Liver (tissue), 8 donors: ENCODE measurements at regions not wholly inside any gene's neighbourhood (a gene's known extent, or its start where the extent isn't known, plus 50 kb on each side); places are given as distances from the start of the nearest gene placed in this dataset.

ENCODE experiments used
- DNase-seq: peaks from one replicate; pipeline ENCODE4 v3.0.0-alpha.2; 2017; ENCODE audit warnings: low spot score
- H3K27ac ChIP-seq, 2 donors: one replicate each; pipeline ENCODE4 v1.7.0; 2013; ENCODE audit warnings: inconsistent platforms in 2 of 2, low read length in 2 of 2, control low read depth in 1 of 2, low read depth in 1 of 2, mild to moderate bottlenecking in 1 of 2
- H3K27me3 ChIP-seq, 4 donors: one replicate each; pipeline versions ENCODE4 v1.6.1 to v1.7.0; 2013; ENCODE audit warnings: low read length in 3 of 4, inconsistent platforms in 1 of 4, mild to moderate bottlenecking in 1 of 4, moderate library complexity in 1 of 4; ENCODE audit not compliant: control insufficient read depth in 4 of 4, insufficient read depth in 4 of 4
- H3K36me3 ChIP-seq, 4 donors: one replicate each; pipeline versions ENCODE4 v1.6.1 to v1.7.0; 2013; ENCODE audit warnings: low read length in 3 of 4, mild to moderate bottlenecking in 3 of 4, low read depth in 1 of 4, moderate library complexity in 1 of 4; ENCODE audit not compliant: control insufficient read depth in 4 of 4, insufficient read depth in 3 of 4
- H3K4me1 ChIP-seq, 4 donors: one replicate each; pipeline versions ENCODE4 v1.6.1 to v1.7.0; 2013; ENCODE audit warnings: low read length in 3 of 4, mild to moderate bottlenecking in 3 of 4, moderate library complexity in 1 of 4; ENCODE audit not compliant: control insufficient read depth in 4 of 4, insufficient read depth in 4 of 4
- H3K4me3 ChIP-seq, 3 donors: one replicate each; pipeline versions ENCODE4 v1.6.1 to v1.7.0; 2013; ENCODE audit warnings: low read length in 3 of 3, control low read depth in 1 of 3, low read depth in 1 of 3, mild to moderate bottlenecking in 1 of 3
- H3K9ac ChIP-seq, 2 donors: one replicate each; pipeline ENCODE4 v1.7.0; 2013; ENCODE audit warnings: low read length in 2 of 2, mild to moderate bottlenecking in 2 of 2, moderate library complexity in 2 of 2, control low read depth in 1 of 2, low read depth in 1 of 2
- H3K9me3 ChIP-seq, 4 donors: one replicate each; pipeline versions ENCODE4 v1.6.1 to v1.7.0; 2013; ENCODE audit warnings: low read length in 3 of 4; ENCODE audit not compliant: control insufficient read depth in 4 of 4
- EGR1 ChIP-seq, 2 donors: IDR thresholded peaks; 2 replicates each; pipeline ENCODE4 v1.6.1; 2016 to 2018; ENCODE audit warnings: antibody characterized with exemption in 2 of 2, low read depth in 2 of 2
- FOXA1 ChIP-seq: IDR thresholded peaks from 2 replicates; pipeline ENCODE4 v1.6.1; 2016; ENCODE audit warnings: antibody characterized with exemption
- FOXA2 ChIP-seq: IDR thresholded peaks from 2 replicates; pipeline ENCODE4 v1.6.1; 2016; ENCODE audit warnings: antibody characterized with exemption
- GABPA ChIP-seq, 2 donors: IDR thresholded peaks in 1 of 2; conservative IDR thresholded peaks in 1 of 2; 2 replicates each; pipeline ENCODE4 v1.6.1; 2016; ENCODE audit warnings: antibody characterized with exemption in 2 of 2, mild to moderate bottlenecking in 1 of 2, moderate library complexity in 1 of 2
- HNF4A ChIP-seq, 2 donors: conservative IDR thresholded peaks; 2 replicates each; pipeline ENCODE4 v1.6.1; 2016; ENCODE audit warnings: antibody characterized with exemption in 2 of 2, mild to moderate bottlenecking in 2 of 2
- HNF4G ChIP-seq: IDR thresholded peaks from 2 replicates; pipeline ENCODE4 v1.6.1; 2016; ENCODE audit warnings: antibody characterized with exemption
- JUND ChIP-seq, 2 donors: IDR thresholded peaks; 2 replicates each; pipeline ENCODE4 v1.6.1; 2016; ENCODE audit warnings: antibody characterized with exemption in 2 of 2
- NR2F2 ChIP-seq: IDR thresholded peaks from 2 replicates; pipeline ENCODE4 v1.6.1; 2016; ENCODE audit warnings: antibody characterized with exemption
- RAD21 ChIP-seq, 2 donors: IDR thresholded peaks; 2 replicates each; pipeline ENCODE4 v1.6.1; 2016; ENCODE audit warnings: antibody characterized with exemption in 2 of 2, mild to moderate bottlenecking in 2 of 2
- RXRA ChIP-seq, 2 donors: IDR thresholded peaks; 2 replicates each; pipeline ENCODE4 v1.6.1; 2017 to 2018; ENCODE audit warnings: antibody characterized with exemption in 2 of 2, mild to moderate bottlenecking in 1 of 2
- SP1 ChIP-seq: IDR thresholded peaks from 2 replicates; pipeline ENCODE4 v1.6.1; 2018; ENCODE audit warnings: antibody characterized with exemption, mild to moderate bottlenecking
- TAF1 ChIP-seq: conservative IDR thresholded peaks from 2 replicates; pipeline ENCODE4 v1.6.1; 2016; ENCODE audit warnings: antibody characterized with exemption, mild to moderate bottlenecking
- YY1 ChIP-seq: IDR thresholded peaks from 2 replicates; pipeline ENCODE4 v1.6.1; 2016; ENCODE audit warnings: antibody characterized with exemption, mild to moderate bottlenecking
- WGBS: extraction: QIAGEN DNeasy Blood & Tissue Kit; methylation state at CpG from one replicate; pipeline ENCODE4 v1.1.7; 2013; 5-methylcytosine and 5-hydroxymethylcytosine counted together
- TF ChIP-seq, protein P1 (sequence below): IDR thresholded peaks from 2 replicates; pipeline ENCODE4 v1.6.1; 2016; ENCODE audit warnings: antibody characterized with exemption
- TF ChIP-seq, protein P2 (sequence below): fragments of 150-350 bp; IDR thresholded peaks from 2 replicates; pipeline ENCODE4 v1.5.1; 2017; ENCODE audit warnings: improper control_type of control experiment, low read depth, low read length; ENCODE audit not compliant: missing input control
- TF ChIP-seq, protein P3 (sequence below): IDR thresholded peaks from 2 replicates; pipeline ENCODE4 v1.6.1; 2016; ENCODE audit warnings: antibody characterized with exemption, mild to moderate bottlenecking
- TF ChIP-seq, protein P4 (sequence below): IDR thresholded peaks from 2 replicates; pipeline ENCODE4 v1.6.1; 2016; ENCODE audit warnings: antibody characterized with exemption
- TF ChIP-seq, protein P5 (sequence below): IDR thresholded peaks from 2 replicates; pipeline ENCODE4 v1.6.1; 2016; ENCODE audit warnings: antibody characterized with exemption
- donor health status: healthy.
- donor health status: healthy.
- donor health status: healthy.
- donor health status: healthy.
- donor health status: healthy.

DNA sequence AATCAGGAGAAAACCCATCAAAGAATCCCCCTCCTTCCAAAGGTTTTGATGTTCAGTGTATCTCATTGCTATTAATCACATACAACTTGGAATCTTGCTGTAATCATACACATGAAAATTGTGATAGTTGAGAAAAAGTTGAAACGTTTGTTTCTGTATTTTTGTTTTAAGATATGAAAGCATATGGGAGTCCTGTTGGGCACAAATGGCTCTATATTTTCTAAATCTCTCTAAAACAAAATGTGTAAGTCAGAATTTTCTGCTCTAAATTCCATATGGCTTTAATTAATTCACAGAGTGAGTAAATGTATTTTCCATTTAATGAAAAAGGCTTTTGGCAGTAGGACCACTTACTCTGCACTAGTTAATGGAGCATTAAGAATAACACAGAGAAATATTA is 140.2 kb downstream of the MOSPD2 start:
- H3K36me3 ChIP-seq: no peaks in the 10 kb centered on the region
- no peak overlapping the region for H3K27ac ChIP-seq
- no peak for DNase-seq
- WGBS: 45% methylated on average over 1 of the region's 1 CpG
- peaks cover 0 to 2% (median 0%) of the 10 kb centered on the region in 4 donors for H3K27me3 ChIP-seq
- TF ChIP-seq GABPA (IDR thresholded peaks at IDR 0.05 in 1 of 2, conservative IDR thresholded peaks at IDR 0.05 in 1 of 2): no peak
- TF ChIP-seq JUND (IDR thresholded peaks at IDR 0.05): no peak
- TF ChIP-seq HNF4G: no peak
- no peak for TF ChIP-seq TAF1
- no peak for TF ChIP-seq RXRA (IDR thresholded peaks at IDR 0.05)
- no peak for TF ChIP-seq SP1
- TF ChIP-seq RAD21 (IDR thresholded peaks at IDR 0.05): no peak
- no peak for TF ChIP-seq NR2F2
- TF ChIP-seq, protein P1, sequence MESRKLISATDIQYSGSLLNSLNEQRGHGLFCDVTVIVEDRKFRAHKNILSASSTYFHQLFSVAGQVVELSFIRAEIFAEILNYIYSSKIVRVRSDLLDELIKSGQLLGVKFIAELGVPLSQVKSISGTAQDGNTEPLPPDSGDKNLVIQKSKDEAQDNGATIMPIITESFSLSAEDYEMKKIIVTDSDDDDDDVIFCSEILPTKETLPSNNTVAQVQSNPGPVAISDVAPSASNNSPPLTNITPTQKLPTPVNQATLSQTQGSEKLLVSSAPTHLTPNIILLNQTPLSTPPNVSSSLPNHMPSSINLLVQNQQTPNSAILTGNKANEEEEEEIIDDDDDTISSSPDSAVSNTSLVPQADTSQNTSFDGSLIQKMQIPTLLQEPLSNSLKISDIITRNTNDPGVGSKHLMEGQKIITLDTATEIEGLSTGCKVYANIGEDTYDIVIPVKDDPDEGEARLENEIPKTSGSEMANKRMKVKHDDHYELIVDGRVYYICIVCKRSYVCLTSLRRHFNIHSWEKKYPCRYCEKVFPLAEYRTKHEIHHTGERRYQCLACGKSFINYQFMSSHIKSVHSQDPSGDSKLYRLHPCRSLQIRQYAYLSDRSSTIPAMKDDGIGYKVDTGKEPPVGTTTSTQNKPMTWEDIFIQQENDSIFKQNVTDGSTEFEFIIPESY: no peak
- TF ChIP-seq, protein P2, sequence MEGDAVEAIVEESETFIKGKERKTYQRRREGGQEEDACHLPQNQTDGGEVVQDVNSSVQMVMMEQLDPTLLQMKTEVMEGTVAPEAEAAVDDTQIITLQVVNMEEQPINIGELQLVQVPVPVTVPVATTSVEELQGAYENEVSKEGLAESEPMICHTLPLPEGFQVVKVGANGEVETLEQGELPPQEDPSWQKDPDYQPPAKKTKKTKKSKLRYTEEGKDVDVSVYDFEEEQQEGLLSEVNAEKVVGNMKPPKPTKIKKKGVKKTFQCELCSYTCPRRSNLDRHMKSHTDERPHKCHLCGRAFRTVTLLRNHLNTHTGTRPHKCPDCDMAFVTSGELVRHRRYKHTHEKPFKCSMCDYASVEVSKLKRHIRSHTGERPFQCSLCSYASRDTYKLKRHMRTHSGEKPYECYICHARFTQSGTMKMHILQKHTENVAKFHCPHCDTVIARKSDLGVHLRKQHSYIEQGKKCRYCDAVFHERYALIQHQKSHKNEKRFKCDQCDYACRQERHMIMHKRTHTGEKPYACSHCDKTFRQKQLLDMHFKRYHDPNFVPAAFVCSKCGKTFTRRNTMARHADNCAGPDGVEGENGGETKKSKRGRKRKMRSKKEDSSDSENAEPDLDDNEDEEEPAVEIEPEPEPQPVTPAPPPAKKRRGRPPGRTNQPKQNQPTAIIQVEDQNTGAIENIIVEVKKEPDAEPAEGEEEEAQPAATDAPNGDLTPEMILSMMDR: no peak
- TF ChIP-seq, protein P3, sequence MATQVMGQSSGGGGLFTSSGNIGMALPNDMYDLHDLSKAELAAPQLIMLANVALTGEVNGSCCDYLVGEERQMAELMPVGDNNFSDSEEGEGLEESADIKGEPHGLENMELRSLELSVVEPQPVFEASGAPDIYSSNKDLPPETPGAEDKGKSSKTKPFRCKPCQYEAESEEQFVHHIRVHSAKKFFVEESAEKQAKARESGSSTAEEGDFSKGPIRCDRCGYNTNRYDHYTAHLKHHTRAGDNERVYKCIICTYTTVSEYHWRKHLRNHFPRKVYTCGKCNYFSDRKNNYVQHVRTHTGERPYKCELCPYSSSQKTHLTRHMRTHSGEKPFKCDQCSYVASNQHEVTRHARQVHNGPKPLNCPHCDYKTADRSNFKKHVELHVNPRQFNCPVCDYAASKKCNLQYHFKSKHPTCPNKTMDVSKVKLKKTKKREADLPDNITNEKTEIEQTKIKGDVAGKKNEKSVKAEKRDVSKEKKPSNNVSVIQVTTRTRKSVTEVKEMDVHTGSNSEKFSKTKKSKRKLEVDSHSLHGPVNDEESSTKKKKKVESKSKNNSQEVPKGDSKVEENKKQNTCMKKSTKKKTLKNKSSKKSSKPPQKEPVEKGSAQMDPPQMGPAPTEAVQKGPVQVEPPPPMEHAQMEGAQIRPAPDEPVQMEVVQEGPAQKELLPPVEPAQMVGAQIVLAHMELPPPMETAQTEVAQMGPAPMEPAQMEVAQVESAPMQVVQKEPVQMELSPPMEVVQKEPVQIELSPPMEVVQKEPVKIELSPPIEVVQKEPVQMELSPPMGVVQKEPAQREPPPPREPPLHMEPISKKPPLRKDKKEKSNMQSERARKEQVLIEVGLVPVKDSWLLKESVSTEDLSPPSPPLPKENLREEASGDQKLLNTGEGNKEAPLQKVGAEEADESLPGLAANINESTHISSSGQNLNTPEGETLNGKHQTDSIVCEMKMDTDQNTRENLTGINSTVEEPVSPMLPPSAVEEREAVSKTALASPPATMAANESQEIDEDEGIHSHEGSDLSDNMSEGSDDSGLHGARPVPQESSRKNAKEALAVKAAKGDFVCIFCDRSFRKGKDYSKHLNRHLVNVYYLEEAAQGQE: no peak
- TF ChIP-seq, protein P4, sequence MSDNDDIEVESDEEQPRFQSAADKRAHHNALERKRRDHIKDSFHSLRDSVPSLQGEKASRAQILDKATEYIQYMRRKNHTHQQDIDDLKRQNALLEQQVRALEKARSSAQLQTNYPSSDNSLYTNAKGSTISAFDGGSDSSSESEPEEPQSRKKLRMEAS: no peak
- TF ChIP-seq EGR1 (IDR thresholded peaks at IDR 0.05; ENCODE audit: low read depth in 2 of 2): no peak
- no peak for TF ChIP-seq YY1
- TF ChIP-seq FOXA1: no peak
- TF ChIP-seq HNF4A (conservative IDR thresholded peaks at IDR 0.05): no peak
- TF ChIP-seq FOXA2: no peak
- TF ChIP-seq, protein P5, sequence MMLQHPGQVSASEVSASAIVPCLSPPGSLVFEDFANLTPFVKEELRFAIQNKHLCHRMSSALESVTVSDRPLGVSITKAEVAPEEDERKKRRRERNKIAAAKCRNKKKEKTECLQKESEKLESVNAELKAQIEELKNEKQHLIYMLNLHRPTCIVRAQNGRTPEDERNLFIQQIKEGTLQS: no peak
- no peaks in the 10 kb centered on the region for H3K9me3 ChIP-seq
- H3K4me1 ChIP-seq: no peaks in the 10 kb centered on the region
- H3K9ac ChIP-seq: no peak overlapping the region
- no peak overlapping the region for H3K4me3 ChIP-seq

DNA sequence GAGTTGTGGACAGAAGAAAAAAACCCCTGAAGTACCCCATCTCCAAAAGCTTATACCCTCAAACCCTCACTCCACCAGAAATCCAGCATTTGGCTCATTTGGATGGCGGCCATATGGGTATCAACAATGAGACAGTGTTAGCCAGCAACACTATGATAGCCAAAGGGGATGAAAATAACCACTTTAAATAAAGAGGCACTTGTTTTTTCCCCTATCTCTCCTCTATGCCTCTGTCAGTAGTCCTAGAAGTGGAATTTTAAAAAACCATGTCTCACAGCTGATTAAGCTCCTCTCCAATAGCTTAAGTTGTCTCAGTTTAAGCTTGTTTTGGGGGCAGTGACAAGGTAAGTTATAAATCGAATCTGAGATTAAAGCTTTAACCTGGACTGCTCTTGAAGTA is 124.0 kb downstream of the MOSPD2 start:
- H3K9ac ChIP-seq: no peak overlapping the region
- TF ChIP-seq SP1: no peak
- TF ChIP-seq EGR1 (IDR thresholded peaks at IDR 0.05; ENCODE audit: low read depth in 2 of 2): no peak
- no peak for TF ChIP-seq GABPA (IDR thresholded peaks at IDR 0.05 in 1 of 2, conservative IDR thresholded peaks at IDR 0.05 in 1 of 2)
- TF ChIP-seq HNF4A (conservative IDR thresholded peaks at IDR 0.05): no peak
- TF ChIP-seq, protein P1: no peak
- TF ChIP-seq, protein P4: no peak
- TF ChIP-seq RAD21 (IDR thresholded peaks at IDR 0.05): no peak
- TF ChIP-seq FOXA1: no peak
- no peak for TF ChIP-seq YY1
- TF ChIP-seq TAF1: no peak
- TF ChIP-seq RXRA (IDR thresholded peaks at IDR 0.05): no peak
- no peak for TF ChIP-seq JUND (IDR thresholded peaks at IDR 0.05)
- TF ChIP-seq, protein P3: no peak
- TF ChIP-seq NR2F2: no peak
- TF ChIP-seq FOXA2: no peak
- no peak for DNase-seq
- H3K27ac ChIP-seq: no peak overlapping the region
- H3K4me3 ChIP-seq: no peak overlapping the region
- H3K36me3 ChIP-seq: no peaks in the 10 kb centered on the region
- H3K27me3 ChIP-seq: no peaks in the 10 kb centered on the region
- H3K9me3 ChIP-seq: no peaks in the 10 kb centered on the region
- WGBS: 58% methylated on average over 2 of the region's 2 CpGs
- H3K4me1 ChIP-seq: no peaks in the 10 kb centered on the region
